H1 (cell line): ENCODE measurements at regions not wholly inside any gene's neighbourhood (a gene's known extent, or its start where the extent isn't known, plus 50 kb on each side); places are given as distances from the start of the nearest gene placed in this dataset.

ENCODE experiments used
- CTCF ChIA-PET: fragments of 300-600 bp; sonication (Branson Sonifier 250); formaldehyde crosslinking; loops from one replicate; lab custom pipeline; 2021; ENCODE audit not compliant: partially characterized antibody; lab: Charles Lee
- POLR2A ChIA-PET: fragments of 300-600 bp; sonication (Branson Sonifier 250); formaldehyde crosslinking; loops from one replicate; lab custom pipeline; 2021; ENCODE audit warnings: inconsistent platforms; ENCODE audit not compliant: partially characterized antibody; lab: Charles Lee
- DNase-seq, 2 experiments: peaks; one replicate each; pipeline versions ENCODE4 v3.0.0 to v3.0.0-alpha.2; 2010 to 2022; ENCODE audit warnings: low spot score in 2 of 2, low read depth in 1 of 2, mixed read lengths in 1 of 2
- FAIRE-seq: peaks from 2 replicates; lab custom pipeline; 2011; peaks lifted over from hg19 to GRCh38; lab: Jason Lieb, UNC
- H2AFZ ChIP-seq: 2 replicates; pipeline ENCODE4 v1.8.1; 2012; ENCODE audit warnings: low read length, inconsistent platforms
- H2AK5ac ChIP-seq: 2 replicates; pipeline ENCODE4 v1.6.1; 2013; ENCODE audit warnings: low read depth, low read length
- H2BK120ac ChIP-seq: replicated peaks from 2 replicates; pipeline ENCODE3; 2013; ENCODE audit warnings: low read depth, low read length, inconsistent platforms
- H2BK12ac ChIP-seq: 2 replicates; pipeline ENCODE4 v1.6.1; 2013; ENCODE audit warnings: low read depth, low read length
- H2BK15ac ChIP-seq: 2 replicates; pipeline ENCODE4 v1.6.1; 2013; ENCODE audit warnings: low read length
- H2BK20ac ChIP-seq: 2 replicates; pipeline ENCODE4 v1.6.1; 2013; ENCODE audit warnings: low read length
- H2BK5ac ChIP-seq: 2 replicates; pipeline ENCODE4 v1.6.1; 2013; ENCODE audit warnings: low read depth, low read length
- H3K14ac ChIP-seq: 2 replicates; pipeline ENCODE4 v1.6.1; 2013; ENCODE audit warnings: inconsistent platforms; ENCODE audit not compliant: insufficient read length
- H3K18ac ChIP-seq: 2 replicates; pipeline ENCODE4 v1.6.1; 2013; ENCODE audit warnings: low read length; ENCODE audit errors: extremely low read depth
- H3K23ac ChIP-seq: 2 replicates; pipeline ENCODE4 v1.6.1; 2013; ENCODE audit warnings: inconsistent platforms; ENCODE audit not compliant: insufficient read length
- H3K23me2 ChIP-seq: 2 replicates; pipeline ENCODE4 v1.6.1; 2013; ENCODE audit warnings: low read depth, low read length
- H3K27ac ChIP-seq: 2 replicates; pipeline ENCODE4 v1.6.1; 2011; ENCODE audit warnings: low read depth, low read length, inconsistent platforms
- H3K27me3 ChIP-seq, 4 experiments: replicated peaks in 1 of 4; 1 replicate in 1 of 4; 2 replicates in 3 of 4; pipeline versions ENCODE4 v1.6.1 to v1.8.1; 2011 to 2013; ENCODE audit warnings: low read length in 3 of 4, mild to moderate bottlenecking in 3 of 4, inconsistent platforms in 2 of 4, mixed read lengths in 2 of 4, moderate library complexity in 1 of 4; ENCODE audit not compliant: control insufficient read depth in 3 of 4, insufficient read depth in 3 of 4; ENCODE audit errors: extremely low read depth in 1 of 4
- H3K36me3 ChIP-seq, 4 experiments: 2 replicates each; pipeline versions ENCODE4 v1.6.1 to v1.8.1; 2011 to 2013; ENCODE audit warnings: mild to moderate bottlenecking in 4 of 4, low read length in 3 of 4, moderate library complexity in 2 of 4, control low read depth in 1 of 4, inconsistent platforms in 1 of 4; ENCODE audit not compliant: insufficient read depth in 4 of 4, control insufficient read depth in 2 of 4
- H3K4ac ChIP-seq: replicated peaks from 2 replicates; pipeline ENCODE3; 2013; ENCODE audit warnings: low read length, low read depth, mixed read lengths, inconsistent platforms; ENCODE audit not compliant: insufficient read length
- H3K4me1 ChIP-seq, 4 experiments: replicated peaks in 1 of 4; 1 replicate in 1 of 4; 2 replicates in 3 of 4; pipeline versions ENCODE4 v1.6.1 to v1.8.1; 2011 to 2013; ENCODE audit warnings: low read length in 3 of 4, inconsistent platforms in 2 of 4, mixed read lengths in 1 of 4; ENCODE audit not compliant: insufficient read depth in 4 of 4, control insufficient read depth in 3 of 4
- H3K4me2 ChIP-seq, 2 experiments: 2 replicates each; pipeline versions ENCODE4 v1.6.1 to v1.8.1; 2011 to 2013; ENCODE audit warnings: low read depth in 2 of 2, low read length in 2 of 2, control low read depth in 1 of 2, inconsistent platforms in 1 of 2, mild to moderate bottlenecking in 1 of 2; ENCODE audit not compliant: insufficient read depth in 1 of 2
- H3K4me3 ChIP-seq, 4 experiments: fragments of 200-600, 300-600 bp in 1 of 4; sonication (generic), shearing (Covaris generic), sonication (Bioruptor Twin) in 1 of 4; 2 replicates each; pipeline versions ENCODE4 v1.5.1 to v1.8.1; 2011 to 2016; ENCODE audit warnings: low read length in 4 of 4, low read depth in 3 of 4, control low read depth in 2 of 4, inconsistent platforms in 2 of 4, mild to moderate bottlenecking in 2 of 4, mixed read lengths in 1 of 4, moderate library complexity in 1 of 4; ENCODE audit not compliant: insufficient read depth in 2 of 4; ENCODE audit errors: extremely low read depth in 1 of 4
- H3K56ac ChIP-seq: replicated peaks from 2 replicates; pipeline ENCODE3; 2013; ENCODE audit warnings: low read depth, mild to moderate bottlenecking, mixed read lengths, low read length, inconsistent platforms; ENCODE audit not compliant: insufficient read length
- H3K79me1 ChIP-seq: 2 replicates; pipeline ENCODE4 v1.6.1; 2013; ENCODE audit warnings: low read depth, low read length, control low read depth
- H3K79me2 ChIP-seq, 2 experiments: 2 replicates each; pipeline versions ENCODE4 v1.6.1 to v1.8.1; 2012 to 2013; ENCODE audit warnings: low read length in 2 of 2, mild to moderate bottlenecking in 2 of 2, inconsistent platforms in 1 of 2; ENCODE audit not compliant: insufficient read depth in 2 of 2, control insufficient read depth in 1 of 2
- H3K9ac ChIP-seq, 4 experiments: replicated peaks in 1 of 4; 1 replicate in 1 of 4; 2 replicates in 3 of 4; pipeline versions ENCODE4 v1.6.1 to v1.8.1; 2011 to 2013; ENCODE audit warnings: low read depth in 3 of 4, low read length in 3 of 4, control low read depth in 2 of 4, mild to moderate bottlenecking in 2 of 4, moderate library complexity in 2 of 4, inconsistent platforms in 1 of 4; ENCODE audit errors: extremely low read depth in 1 of 4
- H3K9me3 ChIP-seq, 2 experiments: 2 replicates each; pipeline versions ENCODE4 v1.6.1 to v1.8.1; 2012 to 2013; ENCODE audit warnings: mild to moderate bottlenecking in 2 of 2, moderate library complexity in 2 of 2, control low read depth in 1 of 2, inconsistent platforms in 1 of 2, low read depth in 1 of 2, low read length in 1 of 2, mixed read lengths in 1 of 2; ENCODE audit not compliant: insufficient read depth in 2 of 2
- H4K20me1 ChIP-seq, 2 experiments: replicated peaks in 1 of 2; 2 replicates each; pipeline versions ENCODE3 to v1.8.1; 2011 to 2013; ENCODE audit warnings: inconsistent platforms in 2 of 2, low read length in 2 of 2, mild to moderate bottlenecking in 1 of 2; ENCODE audit not compliant: insufficient read depth in 2 of 2, control insufficient read depth in 1 of 2
- H4K5ac ChIP-seq: 2 replicates; pipeline ENCODE4 v1.6.1; 2013; ENCODE audit warnings: low read length, low read depth, mixed read lengths, inconsistent platforms; ENCODE audit not compliant: insufficient read length
- H4K8ac ChIP-seq: 2 replicates; pipeline ENCODE4 v1.8.0; 2013; ENCODE audit warnings: mild to moderate bottlenecking, moderate library complexity, low read length, inconsistent platforms; ENCODE audit not compliant: insufficient read depth; ENCODE audit errors: extremely low read depth
- H4K91ac ChIP-seq: replicated peaks from 2 replicates; pipeline ENCODE3; 2013; ENCODE audit warnings: low read length, mixed read lengths, inconsistent platforms; ENCODE audit not compliant: insufficient read length
- GTF2F1 ChIP-seq: IDR thresholded peaks from 2 replicates; pipeline ENCODE4 v1.6.1; 2012; ENCODE audit warnings: low read depth, low read length, improper control_type of control experiment, borderline replicate concordance
- POLR2A ChIP-seq, 2 experiments: IDR thresholded peaks; 1 replicate in 1 of 2; 2 replicates in 1 of 2; pipeline ENCODE4 v1.6.1; 2011; ENCODE audit warnings: low read depth in 2 of 2, low read length in 2 of 2, mild to moderate bottlenecking in 2 of 2; ENCODE audit errors: control extremely low read depth in 1 of 2
- WGBS, 2 experiments: shearing (Covaris generic) in 1 of 2; methylation state at CpG; one replicate each; pipeline versions ENCODE4 v1.1.6 to v1.1.7; 2013 to 2015; ENCODE audit warnings: low lambda C conversion rate in 2 of 2, mixed read lengths in 2 of 2, inconsistent platforms in 1 of 2, low coverage in 1 of 2, missing lambda C conversion rate in 1 of 2; ENCODE audit not compliant: insufficient replicate concordance in 2 of 2, insufficient coverage in 1 of 2, insufficient read length in 1 of 2; ENCODE audit errors: extremely low coverage in 1 of 2, missing lambda C conversion rate in 1 of 2; 5-methylcytosine and 5-hydroxymethylcytosine counted together

GRCh38 chr12:105461944-105462762, 131.7 kb downstream of the C12orf75 start:
- Histone ChIP-seq H3K18ac (no peak overlapping the region), H3K4me1 (peaks cover 0 to 3% (median 1%) of the 10 kb centered on the region in 4 experiments; a peak in 2 of 7 replicates)
- TF ChIP-seq GTF2F1, result no peak
- TF ChIP-seq POLR2A (IDR thresholded peaks at IDR 0.05; ENCODE audit: control extremely low read depth in 1 of 2, low read depth in 2 of 2, low read length in 2 of 2), result no peak
- TF ChIP-seq, all 59 proteins: peak for 0
- H4K91ac ChIP-seq, result no peak overlapping the region
- ChIA-PET CTCF (interaction anchor here (0.6 to 1.9 kb wide), 3 partner anchors 39 to 1631 kb away, joined by 3 to 4 read pairs (median 3); no protein-coding TSS in a partner anchor), POLR2A (interaction anchor here (1.0 kb wide), 1 partner anchor 18 kb away, joined by 4 read pairs; no protein-coding TSS in a partner anchor)
- no peak overlapping the region for H4K5ac ChIP-seq
- no peaks in the 10 kb centered on the region for H3K36me3 ChIP-seq
- no peak overlapping the region for H3K9ac ChIP-seq
- peaks cover 0 to 3% of the 10 kb centered on the region in 2 experiments; a peak in 1 of 4 replicates for H3K9me3 ChIP-seq
- no peak overlapping the region for H2AK5ac ChIP-seq
- H3K27ac ChIP-seq, result no peak overlapping the region
- no peak for DNase-seq
- no peak for FAIRE-seq
- H3K14ac ChIP-seq, result no peak overlapping the region
- no peak overlapping the region for H3K4me3 ChIP-seq
- no peak overlapping the region for H3K23ac ChIP-seq
- H2BK20ac ChIP-seq, result no peak overlapping the region
- H2BK120ac ChIP-seq, result no peak overlapping the region
- no peak overlapping the region for H3K4ac ChIP-seq
- no peaks in the 10 kb centered on the region for H3K79me2 ChIP-seq
- no peak overlapping the region for H2BK15ac ChIP-seq
- WGBS, 2 experiments, result 86% methylated on average over 7 of the region's 7 CpGs; no CpG with 5 or more reads in 1 of the 2 experiments
- H2BK12ac ChIP-seq, result no peak overlapping the region
- no peaks in the 10 kb centered on the region for H3K27me3 ChIP-seq
- no peak overlapping the region for H4K8ac ChIP-seq
- no peak overlapping the region for H3K56ac ChIP-seq
- H3K79me1 ChIP-seq, result no peaks in the 10 kb centered on the region
- no peak overlapping the region for H2BK5ac ChIP-seq
- H3K23me2 ChIP-seq, result no peaks in the 10 kb centered on the region
- no peaks in the 10 kb centered on the region for H4K20me1 ChIP-seq
- no peak overlapping the region for H3K4me2 ChIP-seq
- no peak overlapping the region for H2AFZ ChIP-seq
